ENCODE measurements at regions not wholly inside any gene's neighbourhood (a gene's known extent, or its start where the extent isn't known, plus 50 kb on each side); places are given as distances from the start of the nearest gene placed in this dataset.

DNA sequence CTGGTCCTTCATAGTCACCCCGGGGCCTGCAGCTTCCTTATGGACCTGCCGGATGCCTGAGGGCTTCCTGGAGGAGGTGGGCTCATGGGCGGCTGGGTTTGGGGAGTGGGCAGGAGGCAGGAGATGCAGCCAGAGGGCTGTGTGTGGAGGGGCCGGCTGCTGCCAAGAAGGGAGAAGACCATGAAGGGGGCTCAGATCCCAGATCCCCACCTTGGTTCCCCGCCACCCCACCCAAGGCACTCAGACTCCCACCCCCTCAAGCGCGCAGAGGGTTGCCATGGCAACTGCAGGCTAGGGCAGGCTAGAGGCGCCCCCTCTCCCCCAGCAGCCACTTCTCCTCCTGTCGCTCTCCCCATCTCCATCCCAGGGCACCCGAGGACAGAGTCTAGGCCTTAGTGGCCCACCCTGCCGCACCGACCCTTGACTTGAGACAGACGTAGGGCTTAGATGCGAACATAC, 104.5 kb downstream of the CRLF3 start:
- TF ChIP-seq POLR2AphosphoS5 (IDR thresholded peaks at IDR 0.05; ENCODE audit: low read depth), result no peak
- TF ChIP-seq, protein P1, sequence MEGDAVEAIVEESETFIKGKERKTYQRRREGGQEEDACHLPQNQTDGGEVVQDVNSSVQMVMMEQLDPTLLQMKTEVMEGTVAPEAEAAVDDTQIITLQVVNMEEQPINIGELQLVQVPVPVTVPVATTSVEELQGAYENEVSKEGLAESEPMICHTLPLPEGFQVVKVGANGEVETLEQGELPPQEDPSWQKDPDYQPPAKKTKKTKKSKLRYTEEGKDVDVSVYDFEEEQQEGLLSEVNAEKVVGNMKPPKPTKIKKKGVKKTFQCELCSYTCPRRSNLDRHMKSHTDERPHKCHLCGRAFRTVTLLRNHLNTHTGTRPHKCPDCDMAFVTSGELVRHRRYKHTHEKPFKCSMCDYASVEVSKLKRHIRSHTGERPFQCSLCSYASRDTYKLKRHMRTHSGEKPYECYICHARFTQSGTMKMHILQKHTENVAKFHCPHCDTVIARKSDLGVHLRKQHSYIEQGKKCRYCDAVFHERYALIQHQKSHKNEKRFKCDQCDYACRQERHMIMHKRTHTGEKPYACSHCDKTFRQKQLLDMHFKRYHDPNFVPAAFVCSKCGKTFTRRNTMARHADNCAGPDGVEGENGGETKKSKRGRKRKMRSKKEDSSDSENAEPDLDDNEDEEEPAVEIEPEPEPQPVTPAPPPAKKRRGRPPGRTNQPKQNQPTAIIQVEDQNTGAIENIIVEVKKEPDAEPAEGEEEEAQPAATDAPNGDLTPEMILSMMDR (IDR thresholded peaks at IDR 0.05; ENCODE audit: insufficient read depth, low read length), result no peak
- TF ChIP-seq GABPA (IDR thresholded peaks at IDR 0.05; ENCODE audit: low read depth), result no peak
- TF ChIP-seq, protein P2, sequence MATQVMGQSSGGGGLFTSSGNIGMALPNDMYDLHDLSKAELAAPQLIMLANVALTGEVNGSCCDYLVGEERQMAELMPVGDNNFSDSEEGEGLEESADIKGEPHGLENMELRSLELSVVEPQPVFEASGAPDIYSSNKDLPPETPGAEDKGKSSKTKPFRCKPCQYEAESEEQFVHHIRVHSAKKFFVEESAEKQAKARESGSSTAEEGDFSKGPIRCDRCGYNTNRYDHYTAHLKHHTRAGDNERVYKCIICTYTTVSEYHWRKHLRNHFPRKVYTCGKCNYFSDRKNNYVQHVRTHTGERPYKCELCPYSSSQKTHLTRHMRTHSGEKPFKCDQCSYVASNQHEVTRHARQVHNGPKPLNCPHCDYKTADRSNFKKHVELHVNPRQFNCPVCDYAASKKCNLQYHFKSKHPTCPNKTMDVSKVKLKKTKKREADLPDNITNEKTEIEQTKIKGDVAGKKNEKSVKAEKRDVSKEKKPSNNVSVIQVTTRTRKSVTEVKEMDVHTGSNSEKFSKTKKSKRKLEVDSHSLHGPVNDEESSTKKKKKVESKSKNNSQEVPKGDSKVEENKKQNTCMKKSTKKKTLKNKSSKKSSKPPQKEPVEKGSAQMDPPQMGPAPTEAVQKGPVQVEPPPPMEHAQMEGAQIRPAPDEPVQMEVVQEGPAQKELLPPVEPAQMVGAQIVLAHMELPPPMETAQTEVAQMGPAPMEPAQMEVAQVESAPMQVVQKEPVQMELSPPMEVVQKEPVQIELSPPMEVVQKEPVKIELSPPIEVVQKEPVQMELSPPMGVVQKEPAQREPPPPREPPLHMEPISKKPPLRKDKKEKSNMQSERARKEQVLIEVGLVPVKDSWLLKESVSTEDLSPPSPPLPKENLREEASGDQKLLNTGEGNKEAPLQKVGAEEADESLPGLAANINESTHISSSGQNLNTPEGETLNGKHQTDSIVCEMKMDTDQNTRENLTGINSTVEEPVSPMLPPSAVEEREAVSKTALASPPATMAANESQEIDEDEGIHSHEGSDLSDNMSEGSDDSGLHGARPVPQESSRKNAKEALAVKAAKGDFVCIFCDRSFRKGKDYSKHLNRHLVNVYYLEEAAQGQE (IDR thresholded peaks at IDR 0.05; ENCODE audit: insufficient replicate concordance, low read depth), result no peak
- no peak for TF ChIP-seq SPI1 (IDR thresholded peaks at IDR 0.05; ENCODE audit: borderline replicate concordance, low read depth)
